Mesothelial cell of epicardium (in vitro differentiated cells): ENCODE measurements at regions not wholly inside any gene's neighbourhood (a gene's known extent, or its start where the extent isn't known, plus 50 kb on each side); places are given as distances from the start of the nearest gene placed in this dataset.

Source experiments
- DNase-seq, 2 experiments: peaks; one replicate each; pipeline ENCODE4 v3.0.0; 2021; ENCODE audit warnings: low spot score in 2 of 2; ENCODE audit not compliant: unreplicated experiment in 2 of 2
- H3K27ac Mint-ChIP-seq: 2 replicates; pipeline ENCODE4 v1.8.0; 2021; ENCODE audit warnings: mixed read lengths
- H3K27me3 Mint-ChIP-seq: 2 replicates; pipeline ENCODE4 v1.8.0; 2021; ENCODE audit warnings: low read depth, mixed read lengths
- H3K36me3 Mint-ChIP-seq: 2 replicates; pipeline ENCODE4 v1.8.0; 2021; ENCODE audit warnings: mixed read lengths
- H3K4me1 Mint-ChIP-seq: 2 replicates; pipeline ENCODE4 v1.8.0; 2021; ENCODE audit warnings: mixed read lengths
- H3K4me3 Mint-ChIP-seq: 2 replicates; pipeline ENCODE4 v1.8.0; 2021; ENCODE audit warnings: mild to moderate bottlenecking, moderate library complexity, mixed read lengths
- H3K9me3 Mint-ChIP-seq: 2 replicates; pipeline ENCODE4 v1.8.0; 2021; ENCODE audit warnings: mixed read lengths
- TF ChIP-seq, protein P1 (sequence below): fragments of 200-600 bp; sonication (generic); IDR thresholded peaks from one replicate; pipeline ENCODE4 v1.5.0; 2021; ENCODE audit warnings: antibody characterized with exemption; ENCODE audit not compliant: unreplicated experiment

DNA sequence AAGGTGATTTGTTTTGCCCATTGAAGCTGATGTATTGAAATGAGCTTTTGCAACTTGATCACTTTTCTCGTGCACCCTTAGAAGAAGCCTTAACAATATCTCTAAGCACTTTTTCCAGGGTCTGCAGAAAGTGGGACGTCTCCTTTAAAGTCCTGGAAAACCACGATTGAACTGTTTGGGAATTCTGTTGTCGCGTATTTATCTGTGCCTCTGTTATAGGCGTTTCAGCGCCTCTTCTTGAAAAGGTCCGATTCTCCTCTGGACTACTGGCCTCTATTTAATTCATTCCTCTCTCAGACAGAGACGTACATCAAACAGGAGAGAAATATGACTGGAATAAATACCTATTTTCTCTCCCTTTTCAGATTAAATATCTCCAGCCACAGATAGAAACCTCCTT, 262.4 kb upstream of the PSMD7 start:
- TF ChIP-seq, protein P1, sequence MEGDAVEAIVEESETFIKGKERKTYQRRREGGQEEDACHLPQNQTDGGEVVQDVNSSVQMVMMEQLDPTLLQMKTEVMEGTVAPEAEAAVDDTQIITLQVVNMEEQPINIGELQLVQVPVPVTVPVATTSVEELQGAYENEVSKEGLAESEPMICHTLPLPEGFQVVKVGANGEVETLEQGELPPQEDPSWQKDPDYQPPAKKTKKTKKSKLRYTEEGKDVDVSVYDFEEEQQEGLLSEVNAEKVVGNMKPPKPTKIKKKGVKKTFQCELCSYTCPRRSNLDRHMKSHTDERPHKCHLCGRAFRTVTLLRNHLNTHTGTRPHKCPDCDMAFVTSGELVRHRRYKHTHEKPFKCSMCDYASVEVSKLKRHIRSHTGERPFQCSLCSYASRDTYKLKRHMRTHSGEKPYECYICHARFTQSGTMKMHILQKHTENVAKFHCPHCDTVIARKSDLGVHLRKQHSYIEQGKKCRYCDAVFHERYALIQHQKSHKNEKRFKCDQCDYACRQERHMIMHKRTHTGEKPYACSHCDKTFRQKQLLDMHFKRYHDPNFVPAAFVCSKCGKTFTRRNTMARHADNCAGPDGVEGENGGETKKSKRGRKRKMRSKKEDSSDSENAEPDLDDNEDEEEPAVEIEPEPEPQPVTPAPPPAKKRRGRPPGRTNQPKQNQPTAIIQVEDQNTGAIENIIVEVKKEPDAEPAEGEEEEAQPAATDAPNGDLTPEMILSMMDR: no peak
- H3K27me3 Mint-ChIP-seq: peaks cover 1% of the 10 kb centered on the region
- H3K4me3 Mint-ChIP-seq: no peak overlapping the region
- no peaks in the 10 kb centered on the region for H3K36me3 Mint-ChIP-seq
- no peak for DNase-seq
- H3K9me3 Mint-ChIP-seq: no peaks in the 10 kb centered on the region
- H3K4me1 Mint-ChIP-seq: peaks cover 37% of the 10 kb centered on the region
- no peak overlapping the region for H3K27ac Mint-ChIP-seq

DNA sequence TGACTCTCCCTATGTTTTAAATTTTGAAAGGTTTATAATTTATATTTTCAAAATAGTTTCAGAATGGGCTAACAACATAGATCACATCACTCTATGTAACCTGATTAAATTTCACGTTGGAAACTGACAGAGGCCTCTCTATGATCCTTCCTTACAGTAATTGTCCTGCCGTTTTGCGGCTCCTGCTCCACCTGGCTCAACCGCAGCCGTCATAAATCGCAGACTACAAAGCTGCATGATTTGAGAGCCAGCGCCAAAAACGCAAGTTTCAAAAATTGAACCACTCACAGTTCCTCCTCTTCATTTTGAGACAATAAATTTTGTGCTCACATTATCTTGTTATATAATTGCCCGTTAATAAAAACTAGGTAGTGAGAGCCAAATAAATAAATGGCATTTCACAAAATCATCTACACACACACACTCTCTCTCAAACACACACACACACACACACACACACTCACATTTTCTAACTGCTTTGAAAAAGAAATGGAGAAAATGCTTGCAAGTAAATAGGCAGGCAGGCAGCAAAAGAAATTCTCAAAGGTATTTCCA, 263.1 kb upstream of the PSMD7 start:
- Mint-ChIP-seq H3K4me3 (no peak overlapping the region), H3K4me1 (peaks cover 37% of the 10 kb centered on the region), H3K36me3 (no peaks in the 10 kb centered on the region), H3K27ac (no peak overlapping the region), H3K9me3 (no peaks in the 10 kb centered on the region), H3K27me3 (peaks cover 1% of the 10 kb centered on the region)
- TF ChIP-seq, protein P1: no peak
- DNase-seq: no peak

DNA sequence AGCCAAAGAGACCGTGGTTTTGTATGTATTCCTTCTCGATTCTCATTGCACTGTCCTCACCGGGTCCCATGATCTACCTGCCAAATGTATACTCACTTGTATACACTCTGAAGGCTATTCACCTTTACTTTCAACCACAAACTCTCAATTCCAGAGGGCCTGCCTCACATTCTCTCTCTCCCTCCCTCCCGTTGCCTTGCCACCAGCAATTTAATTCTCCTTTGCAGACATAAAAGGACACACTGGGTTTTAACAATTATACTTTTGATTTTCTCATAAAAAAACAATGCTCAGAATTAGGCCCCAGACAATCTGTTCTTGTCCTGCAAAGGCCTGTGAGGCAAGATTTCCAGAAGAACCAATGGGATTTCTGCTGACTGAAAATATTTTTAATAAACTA, 265.1 kb upstream of the PSMD7 start:
- Mint-ChIP-seq H3K9me3 (no peaks in the 10 kb centered on the region), H3K27me3 (peaks cover 2% of the 10 kb centered on the region), H3K36me3 (no peaks in the 10 kb centered on the region), H3K4me1 (peaks cover 37% of the 10 kb centered on the region), H3K4me3 (no peak overlapping the region), H3K27ac (peak overlapping the region; percentile 14)
- TF ChIP-seq, protein P1: no peak
- no peak for DNase-seq

DNA sequence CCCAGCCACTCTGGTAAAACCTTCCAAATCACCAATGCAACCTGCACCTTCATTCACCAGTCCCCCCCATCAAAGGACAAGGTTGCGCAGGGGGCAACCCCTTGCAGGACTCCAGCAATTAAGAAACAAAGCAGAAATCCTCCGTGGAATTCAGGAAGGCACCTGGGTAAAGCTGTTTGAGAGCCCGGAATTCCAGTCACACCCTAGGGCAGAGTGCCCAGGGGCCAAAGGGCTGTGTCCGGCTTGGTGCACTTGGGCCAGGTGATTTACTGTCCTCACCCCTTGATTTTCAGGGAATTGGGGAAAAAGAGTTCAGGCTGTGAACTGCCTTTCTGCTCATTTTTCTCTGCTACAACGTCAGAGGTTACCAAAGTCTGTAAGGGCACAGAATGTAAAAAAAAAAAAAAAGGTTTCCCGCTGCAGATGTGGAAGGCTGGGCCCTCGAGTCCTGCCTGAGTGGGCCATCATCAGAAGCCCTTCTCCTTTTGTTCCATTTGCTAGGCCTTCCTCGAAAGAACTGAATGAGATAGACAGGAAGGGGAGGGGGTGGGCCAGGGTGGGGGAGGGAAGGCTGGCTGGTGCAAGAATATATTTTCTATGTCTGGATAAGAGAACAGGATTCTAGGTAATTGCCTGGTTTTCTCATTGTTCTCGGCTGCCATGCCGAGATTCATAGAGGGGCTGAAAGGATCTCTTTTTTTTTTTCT, 266.5 kb upstream of the PSMD7 start:
- H3K4me3 Mint-ChIP-seq: no peak overlapping the region
- H3K36me3 Mint-ChIP-seq: no peaks in the 10 kb centered on the region
- H3K27ac Mint-ChIP-seq: no peak overlapping the region
- no peak for DNase-seq
- H3K9me3 Mint-ChIP-seq: no peaks in the 10 kb centered on the region
- H3K27me3 Mint-ChIP-seq: peaks cover 7% of the 10 kb centered on the region
- TF ChIP-seq, protein P1: no peak
- peaks cover 37% of the 10 kb centered on the region for H3K4me1 Mint-ChIP-seq

DNA sequence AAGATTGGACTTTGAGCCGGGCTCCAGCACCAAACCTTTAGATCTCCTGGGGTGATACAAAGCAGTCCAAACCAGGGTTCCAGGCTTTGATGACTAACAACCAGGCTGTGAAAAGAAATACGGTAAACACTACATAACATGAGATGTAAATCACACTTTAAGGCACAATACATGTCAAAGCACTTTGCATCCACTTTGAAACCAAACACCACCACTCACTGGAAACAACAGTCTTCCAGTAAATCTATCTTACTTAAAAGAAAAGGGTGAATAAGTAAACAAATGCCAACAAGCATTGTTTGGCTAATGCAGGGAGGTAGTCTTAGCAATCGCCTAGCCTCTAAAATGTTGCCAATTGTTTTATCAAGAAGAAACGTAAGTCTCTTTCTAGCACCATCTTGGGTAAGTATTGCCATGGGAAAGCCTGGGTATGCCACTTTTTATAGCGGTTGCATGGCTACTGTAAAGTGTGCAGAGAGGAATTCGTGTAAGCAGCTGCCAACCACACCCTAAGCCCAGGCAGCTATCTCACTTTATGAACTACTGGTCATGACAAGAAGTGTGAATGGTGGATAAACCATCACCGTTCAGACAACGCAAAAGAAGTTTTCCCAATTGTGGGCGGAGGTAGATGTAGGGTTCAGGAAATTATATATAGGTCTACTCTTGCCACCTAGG, 267.4 kb upstream of the PSMD7 start:
- TF ChIP-seq, protein P1: no peak
- Mint-ChIP-seq H3K9me3 (no peaks in the 10 kb centered on the region), H3K27ac (no peak overlapping the region), H3K27me3 (peaks cover 8% of the 10 kb centered on the region), H3K36me3 (no peaks in the 10 kb centered on the region), H3K4me3 (no peak overlapping the region), H3K4me1 (peaks cover 30% of the 10 kb centered on the region)
- DNase-seq: no peak
